Endothelial cell of umbilical vein (primary cell): ENCODE measurements at regions not wholly inside any gene's neighbourhood (a gene's known extent, or its start where the extent isn't known, plus 50 kb on each side); places are given as distances from the start of the nearest gene placed in this dataset.

ENCODE experiments used
- BruUV-seq: library from RNA; stranded (reverse); fragments of 400-500 nt; replicated peaks from 2 replicates; lab custom pipeline; 2021; lab: Mats Ljungman, UMichigan
- CTCF ChIA-PET: fragments of 300-600, 350-600 bp; sonication (Branson Sonifier 250); formaldehyde crosslinking; loops from one replicate; lab custom pipeline; 2021; ENCODE audit warnings: antibody characterized with exemption, inconsistent platforms; lab: Charles Lee
- POLR2A ChIA-PET: fragments of 300-600, 350-600 bp; sonication (Branson Sonifier 250); formaldehyde crosslinking; loops from one replicate; lab custom pipeline; 2021; ENCODE audit warnings: antibody characterized with exemption, inconsistent platforms; lab: Charles Lee
- DNase-seq: peaks from one replicate; pipeline ENCODE4 v3.0.0-alpha.2; 2011; ENCODE audit warnings: low read depth, low spot score
- FAIRE-seq: peaks from 2 replicates; lab custom pipeline; 2011; peaks lifted over from hg19 to GRCh38; lab: Jason Lieb, UNC
- H2AFZ ChIP-seq: 2 replicates; pipeline ENCODE4 v1.6.0; 2012; ENCODE audit warnings: low read depth, low read length, control low read depth, inconsistent platforms
- H3K27ac ChIP-seq: 2 replicates; pipeline ENCODE4 v1.5.1; 2011; ENCODE audit warnings: low read depth, mild to moderate bottlenecking, control low read depth, low read length, moderate library complexity; ENCODE audit not compliant: insufficient read depth
- H3K27me3 ChIP-seq, 2 experiments: 2 replicates each; pipeline versions ENCODE4 v1.6.0 to v1.6.1; 2011; ENCODE audit warnings: low read length in 2 of 2, mixed read lengths in 1 of 2; ENCODE audit not compliant: control insufficient read depth in 2 of 2, insufficient read depth in 2 of 2
- H3K36me3 ChIP-seq, 2 experiments: 2 replicates in 1 of 2; 3 replicates in 1 of 2; pipeline ENCODE4 v1.5.1; 2011; ENCODE audit warnings: low read length in 2 of 2, mild to moderate bottlenecking in 1 of 2, moderate library complexity in 1 of 2; ENCODE audit not compliant: control insufficient read depth in 2 of 2, insufficient read depth in 2 of 2; ENCODE audit errors: extremely low read depth in 1 of 2
- H3K4me1 ChIP-seq: 3 replicates; pipeline ENCODE4 v1.5.1; 2011; ENCODE audit warnings: mild to moderate bottlenecking, low read length; ENCODE audit not compliant: control insufficient read depth, insufficient read depth; ENCODE audit errors: extremely low read depth
- H3K4me2 ChIP-seq: 2 replicates; pipeline ENCODE4 v1.6.1; 2011; ENCODE audit warnings: low read length, control low read depth, mixed read lengths; ENCODE audit not compliant: insufficient read depth
- H3K4me3 ChIP-seq, 3 experiments: fragments of 200-600 bp in 1 of 3; sonication (generic), shearing (Covaris generic) in 1 of 3; replicated peaks in 1 of 3; 2 replicates each; pipeline ENCODE4 v1.5.1; 2011 to 2016; ENCODE audit warnings: control low read depth in 3 of 3, low read length in 3 of 3, mild to moderate bottlenecking in 2 of 3, inconsistent platforms in 1 of 3, low read depth in 1 of 3, moderate library complexity in 1 of 3; ENCODE audit not compliant: insufficient read depth in 1 of 3
- H3K79me2 ChIP-seq: 2 replicates; pipeline ENCODE4 v1.6.0; 2012; ENCODE audit warnings: low read length, inconsistent platforms; ENCODE audit not compliant: control insufficient read depth, insufficient read depth
- H3K9ac ChIP-seq: replicated peaks from 2 replicates; pipeline ENCODE3; 2011; ENCODE audit warnings: low read length, control low read depth; ENCODE audit not compliant: insufficient read depth; ENCODE audit errors: extremely low read depth
- H3K9me1 ChIP-seq: replicated peaks from 3 replicates; pipeline ENCODE4 v1.6.0; 2011; ENCODE audit warnings: mild to moderate bottlenecking, low read length; ENCODE audit not compliant: control insufficient read depth, insufficient read depth; ENCODE audit errors: extremely low read depth
- H3K9me3 ChIP-seq: replicated peaks from 2 replicates; pipeline ENCODE4 v1.5.1; 2012; ENCODE audit warnings: low read length, inconsistent platforms; ENCODE audit not compliant: control insufficient read depth, insufficient read depth
- H4K20me1 ChIP-seq: replicated peaks from 2 replicates; pipeline ENCODE3; 2011; ENCODE audit warnings: mild to moderate bottlenecking, low read length; ENCODE audit not compliant: control insufficient read depth, insufficient read depth; ENCODE audit errors: extremely low read depth
- CTCF ChIP-seq, 2 donors: IDR thresholded peaks; 1 replicate in 1 of 2; 2 replicates in 1 of 2; pipeline ENCODE4 v1.5.1; 2011; ENCODE audit warnings: low read length in 2 of 2, mild to moderate bottlenecking in 2 of 2, moderate library complexity in 2 of 2, control low read depth in 1 of 2, inconsistent platforms in 1 of 2, low read depth in 1 of 2; ENCODE audit not compliant: insufficient read depth in 1 of 2; ENCODE audit errors: extremely low read depth in 1 of 2
- EZH2 ChIP-seq: IDR thresholded peaks from 2 replicates; pipeline ENCODE4 v1.6.1; 2012; ENCODE audit warnings: borderline replicate concordance, low read depth, mild to moderate bottlenecking, moderate library complexity, low read length, inconsistent platforms; ENCODE audit not compliant: severe bottlenecking
- FOS ChIP-seq: IDR thresholded peaks from 2 replicates; pipeline ENCODE4 v1.6.1; 2011; ENCODE audit warnings: mild to moderate bottlenecking, low read length, moderate library complexity, borderline replicate concordance; ENCODE audit not compliant: insufficient read depth
- GATA2 ChIP-seq: IDR thresholded peaks from 2 replicates; pipeline ENCODE4 v1.7.0; 2011; ENCODE audit warnings: low read depth, mild to moderate bottlenecking, moderate library complexity, mixed read lengths, low read length; ENCODE audit not compliant: insufficient read length, insufficient read depth
- JUN ChIP-seq: IDR thresholded peaks from 2 replicates; pipeline ENCODE4 v1.6.1; 2011; ENCODE audit warnings: borderline replicate concordance, low read depth; ENCODE audit not compliant: insufficient read length, insufficient read depth
- MAX ChIP-seq: IDR thresholded peaks from 2 replicates; pipeline ENCODE4 v1.6.1; 2011; ENCODE audit not compliant: insufficient read depth, insufficient read length
- MYC ChIP-seq: IDR thresholded peaks from one replicate; pipeline ENCODE4 v1.6.1; 2011; ENCODE audit warnings: mild to moderate bottlenecking, low read depth, low read length
- POLR2A ChIP-seq: IDR thresholded peaks from 2 replicates; pipeline ENCODE4 v1.6.1; 2012; ENCODE audit warnings: low read depth, mild to moderate bottlenecking, control low read depth, low read length
- POLR2AphosphoS5 ChIP-seq: IDR thresholded peaks from 2 replicates; pipeline ENCODE4 v1.6.1; 2012; ENCODE audit warnings: low read depth, mild to moderate bottlenecking, control low read depth, low read length, moderate library complexity; ENCODE audit not compliant: insufficient read depth
- dilution Hi-C: fragments of 300-500 bp; cut with MboI; formaldehyde crosslinking; loops from one replicate; pipeline ENCODE4 v1.15.0; 2019; ENCODE audit warnings: low sequenced_read_pairs; ENCODE audit not compliant: extremely low pct_ligation_motif_present
- intact Hi-C: fragments of 100-400 bp; cut with micrococcal nuclease; formaldehyde crosslinking; loops from one replicate; pipeline ENCODE4 v1.10.0; 2022

- Histone ChIP-seq H3K4me1 (no peaks in the 10 kb centered on the region), H3K9ac (no peak overlapping the region), H3K9me1 (no peaks in the 10 kb centered on the region), H3K4me3 (no peak overlapping the region), H3K36me3 (no peaks in the 10 kb centered on the region), H3K27me3 (no peaks in the 10 kb centered on the region), H3K27ac (no peak overlapping the region), H3K4me2 (no peak overlapping the region), H3K79me2 (no peaks in the 10 kb centered on the region), H2AFZ (no peak overlapping the region), H4K20me1 (no peaks in the 10 kb centered on the region), H3K9me3 (no peaks in the 10 kb centered on the region)
- ChIA-PET POLR2A (no interaction called here), CTCF (no interaction called here)
- DNase-seq (no peak), FAIRE-seq (no peak)
- intact Hi-C loops (no loop called here), dilution Hi-C loops (no loop called here)
- TF ChIP-seq CTCF (IDR thresholded peaks at IDR 0.05; ENCODE audit: extremely low read depth in 1 of 2, insufficient read depth in 1 of 2, low read depth in 1 of 2, low read length in 2 of 2), result no peak
- TF ChIP-seq JUN, result no peak
- no peak for TF ChIP-seq GATA2
- no peak for TF ChIP-seq MYC
- no peak for TF ChIP-seq POLR2AphosphoS5
- TF ChIP-seq FOS, result no peak
- TF ChIP-seq EZH2, result no peak
- no peak for TF ChIP-seq MAX
- TF ChIP-seq POLR2A, result no peak
- no TSS peak for BruUV-seq
Observed at GRCh38 chr2:33949371-33949770, 350.3 kb upstream of the FAM98A start.
